Activated CD4-positive, alpha-beta T cell treated with anti-CD3 and anti-CD28 coated beads for 4 hours (primary cell): ENCODE measurements at regions not wholly inside any gene's neighbourhood (a gene's known extent, or its start where the extent isn't known, plus 50 kb on each side); places are given as distances from the start of the nearest gene placed in this dataset.
"Not testable (repeated sequence)": the region's sequence is repeated elsewhere in the genome, so short reads cannot be mapped to it uniquely, and the experiment has no call there.

Experiments
- DNase-seq, 2 donors: peaks; one replicate each; pipeline ENCODE4 v3.0.0-alpha.2; 2020

DNA sequence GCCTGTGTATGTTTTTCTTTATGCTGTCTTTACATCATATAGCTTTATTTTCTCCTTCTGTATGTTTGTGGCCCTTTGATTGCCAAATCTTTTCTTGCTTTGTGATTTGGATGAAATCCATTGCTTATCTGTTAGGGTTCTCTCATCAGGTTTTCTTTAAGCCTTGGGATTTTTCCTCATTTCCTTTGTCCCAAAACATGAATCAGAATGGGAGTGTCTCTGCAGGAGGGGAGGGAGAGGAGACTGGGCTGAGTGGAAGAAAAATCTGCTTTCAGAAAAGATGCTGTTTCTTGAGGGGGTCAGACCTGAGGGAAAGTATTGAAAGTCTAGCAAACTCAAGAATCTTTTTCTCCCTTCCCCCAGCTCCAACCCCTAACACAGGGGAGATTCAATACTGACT, 758.0 kb upstream of the MMS22L start:
- no peak for DNase-seq

DNA sequence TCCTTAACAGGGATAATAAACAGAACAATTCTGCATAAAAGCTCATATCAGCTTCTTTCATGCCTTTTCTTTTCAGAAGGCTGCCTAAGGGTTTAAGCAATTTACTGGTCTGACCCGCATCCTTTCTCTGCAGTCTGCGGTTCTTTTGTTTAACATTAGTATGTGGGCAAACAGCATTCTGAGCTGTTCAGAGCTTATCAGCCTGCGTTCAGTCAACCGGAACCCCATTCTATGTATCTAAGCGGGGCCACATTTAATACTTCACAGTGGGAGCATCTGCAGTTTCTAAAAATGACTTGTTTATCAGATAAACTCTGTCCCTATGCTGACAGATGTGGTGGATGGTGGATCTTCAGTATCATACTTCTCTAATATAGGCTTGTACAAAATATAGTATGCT, 758.9 kb upstream of the MMS22L start:
- no peak for DNase-seq

DNA sequence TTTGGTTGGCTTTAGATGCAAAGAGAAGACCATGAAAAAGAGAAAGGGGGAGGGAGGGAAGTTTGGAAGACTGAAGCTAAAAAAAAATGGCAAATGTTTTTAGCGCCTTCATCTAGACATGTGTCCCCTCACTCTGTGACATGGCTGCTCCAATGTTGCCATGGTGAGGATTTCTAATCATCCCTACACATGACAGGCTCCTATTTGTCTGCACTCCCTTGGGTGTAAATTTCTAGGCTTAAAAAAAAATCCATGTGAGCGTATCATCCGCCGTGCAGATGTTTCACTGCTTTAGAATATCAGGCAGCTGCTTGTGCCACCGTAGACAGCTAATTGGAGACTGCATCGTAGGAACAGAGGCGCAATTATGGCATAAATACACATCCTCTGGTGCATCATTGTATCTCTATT, 761.1 kb upstream of the MMS22L start:
- DNase-seq: no peak

DNA sequence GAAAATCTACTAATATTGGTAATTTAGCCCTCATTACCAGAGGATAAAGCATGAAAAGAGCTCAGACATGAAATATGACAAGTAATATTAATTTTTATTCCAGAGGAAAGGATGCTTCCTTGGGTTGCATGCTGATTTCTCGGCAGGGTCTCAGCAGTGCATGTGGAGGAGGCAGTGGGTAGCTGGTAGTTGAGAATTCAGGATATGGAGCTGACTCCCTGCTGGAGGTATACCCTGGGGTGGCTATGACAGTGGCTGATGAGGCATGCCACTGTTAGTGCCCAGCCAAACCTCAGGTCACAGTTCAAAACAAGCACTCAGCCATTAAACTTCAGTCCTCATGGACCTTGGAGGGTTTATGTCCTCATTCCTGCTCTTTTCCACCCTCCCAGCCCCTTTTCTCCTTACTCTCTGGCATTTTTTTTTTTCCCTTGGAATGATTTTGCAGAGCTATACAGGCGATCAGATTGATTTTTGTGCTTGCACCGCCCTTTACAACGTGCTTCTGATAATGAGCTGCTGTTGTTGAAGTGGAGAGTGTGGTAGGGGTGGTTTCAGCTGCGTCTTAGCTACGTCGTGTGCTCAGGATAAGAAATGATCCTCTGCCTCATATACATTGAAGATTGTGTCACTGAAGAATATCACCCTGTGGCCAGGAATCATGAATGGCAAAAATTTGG, 761.9 kb upstream of the MMS22L start:
- DNase-seq: no peak

DNA sequence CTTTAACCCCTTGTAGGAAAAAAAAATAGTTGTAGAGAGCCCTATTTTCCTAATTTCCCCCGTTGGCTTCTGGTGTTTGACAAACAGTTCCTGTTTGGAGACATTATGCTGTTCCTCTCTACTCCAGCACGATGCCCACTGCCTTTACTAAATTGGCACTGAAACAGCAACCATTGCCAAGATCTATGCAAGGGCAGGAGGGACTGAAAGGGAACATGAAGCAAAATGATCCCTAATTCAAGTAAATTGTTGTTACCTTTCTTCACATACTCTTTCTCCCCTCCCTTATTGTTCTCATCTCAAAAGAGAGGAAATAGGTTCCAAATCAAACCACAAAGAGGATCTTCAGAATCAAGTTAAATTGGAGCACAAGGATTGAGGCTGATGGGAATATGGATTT, 764.1 kb upstream of the MMS22L start:
- DNase-seq: no peak

DNA sequence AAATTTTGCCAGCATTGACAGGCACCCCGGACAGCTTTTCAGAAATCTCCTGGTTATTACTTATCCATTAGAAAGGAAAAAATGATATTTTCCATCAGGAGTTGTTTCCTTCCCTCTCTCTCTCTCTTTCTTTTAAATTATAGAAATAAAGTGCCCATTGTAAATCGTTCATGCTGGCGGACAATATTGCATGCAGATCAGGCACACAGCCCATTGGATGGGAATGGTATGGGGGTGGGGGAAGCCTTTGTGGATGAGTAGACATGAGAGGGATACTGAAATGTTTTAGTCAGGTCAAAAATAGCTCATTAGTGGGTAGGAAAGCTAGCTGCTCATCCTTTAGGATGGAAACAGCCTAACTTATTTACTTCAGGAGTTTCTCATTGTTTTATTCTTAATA, 764.9 kb upstream of the MMS22L start:
- DNase-seq: no peak

DNA sequence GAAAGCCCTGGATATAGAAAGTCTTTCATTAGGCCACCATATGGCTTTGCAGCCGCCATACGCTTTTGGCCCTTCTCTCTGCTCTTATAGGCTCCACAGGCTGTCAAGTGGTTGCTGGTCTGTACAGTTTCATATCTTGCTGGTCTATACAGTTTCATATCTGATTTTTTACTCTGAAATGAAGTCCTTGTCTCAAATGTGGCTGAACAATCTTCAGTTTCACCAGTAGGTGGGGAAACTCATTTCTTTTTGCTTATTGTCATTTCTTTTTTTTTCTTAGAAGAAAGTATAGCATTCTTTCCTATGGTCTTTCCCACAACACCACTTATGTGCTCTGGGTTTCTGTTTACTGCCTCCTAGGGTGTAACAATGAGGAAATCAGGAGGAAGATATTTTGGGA, 771.4 kb upstream of the MMS22L start:
- DNase-seq: no peak

DNA sequence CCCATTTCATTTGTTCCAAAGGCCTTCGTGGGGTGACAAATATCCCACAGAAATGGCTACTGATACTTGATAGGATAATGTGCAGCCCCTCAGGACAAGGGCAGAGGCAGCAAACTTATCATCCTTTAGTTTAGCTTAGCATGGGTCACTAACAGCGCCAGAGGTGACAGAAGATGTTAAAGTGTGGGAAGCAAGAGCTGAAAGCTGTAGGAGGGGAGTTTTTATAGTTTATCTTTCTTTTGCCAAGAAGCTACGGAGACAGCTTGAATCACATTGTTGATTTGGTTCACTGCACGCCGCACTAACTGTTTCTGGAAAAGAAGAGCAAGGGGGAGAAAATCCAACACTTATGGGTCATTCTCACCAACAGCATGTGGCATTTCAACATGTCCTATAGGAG, 773.9 kb upstream of the MMS22L start:
- no peak for DNase-seq

DNA sequence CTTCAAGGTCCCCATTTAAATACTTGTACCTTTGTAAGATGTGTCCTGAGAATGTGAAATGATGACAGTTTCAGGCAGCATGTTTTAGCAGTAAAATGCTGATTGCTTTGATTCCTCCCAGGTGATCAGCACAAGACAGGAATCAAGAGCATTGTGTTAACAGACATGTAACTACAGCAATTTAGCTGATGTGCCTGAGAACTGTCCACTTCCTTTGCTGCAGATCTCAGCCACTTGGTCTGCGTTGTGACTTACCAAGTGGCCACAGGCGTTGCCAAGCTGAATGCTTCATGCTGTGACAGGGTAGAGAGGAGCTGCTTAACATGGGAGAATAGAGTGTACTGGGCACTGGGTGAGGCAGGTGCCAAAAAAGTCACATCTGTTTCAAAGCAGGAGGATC, 767.0 kb upstream of the POU3F2 start:
- DNase-seq: no peak

DNA sequence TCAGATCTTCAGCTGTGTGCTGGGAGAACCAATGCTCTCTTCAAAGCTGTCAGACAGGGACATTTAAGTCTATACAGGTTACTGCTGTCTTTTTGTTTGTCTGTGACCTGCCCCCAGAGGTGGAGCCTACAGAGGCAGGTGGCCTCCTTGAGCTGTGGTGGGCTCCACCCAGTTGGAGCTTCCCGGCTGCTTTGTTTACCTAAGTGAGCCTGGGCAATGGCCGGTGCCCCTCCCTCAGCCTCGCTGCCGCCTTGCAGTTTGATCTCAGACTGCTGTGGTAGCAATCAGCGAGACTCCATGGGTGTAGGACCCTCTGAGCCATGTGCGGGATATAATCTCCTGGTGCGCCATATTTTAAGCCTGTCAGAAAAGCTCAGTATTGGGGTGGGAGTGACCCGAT, 745.8 kb upstream of the POU3F2 start:
- DNase-seq: not testable (repeated sequence)

DNA sequence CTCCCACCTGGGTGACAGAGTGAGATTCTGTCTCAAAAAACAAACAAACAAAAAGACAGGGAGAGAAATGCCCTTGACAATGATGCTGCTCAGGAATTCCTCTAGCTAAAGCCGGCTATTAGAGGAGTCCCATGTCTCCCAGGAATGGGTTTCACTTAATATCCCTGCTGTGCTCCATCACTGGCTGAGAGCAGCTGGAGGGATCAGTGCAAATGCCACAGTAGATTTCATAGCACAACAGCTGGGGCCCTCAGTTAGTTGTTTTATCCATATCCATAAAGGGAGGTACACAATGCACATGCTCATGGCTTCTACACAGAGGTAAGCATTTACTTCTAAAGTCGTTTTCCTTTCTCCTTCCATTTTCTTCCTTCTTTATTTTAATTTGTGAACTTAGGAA, 742.0 kb upstream of the POU3F2 start:
- DNase-seq: no peak

DNA sequence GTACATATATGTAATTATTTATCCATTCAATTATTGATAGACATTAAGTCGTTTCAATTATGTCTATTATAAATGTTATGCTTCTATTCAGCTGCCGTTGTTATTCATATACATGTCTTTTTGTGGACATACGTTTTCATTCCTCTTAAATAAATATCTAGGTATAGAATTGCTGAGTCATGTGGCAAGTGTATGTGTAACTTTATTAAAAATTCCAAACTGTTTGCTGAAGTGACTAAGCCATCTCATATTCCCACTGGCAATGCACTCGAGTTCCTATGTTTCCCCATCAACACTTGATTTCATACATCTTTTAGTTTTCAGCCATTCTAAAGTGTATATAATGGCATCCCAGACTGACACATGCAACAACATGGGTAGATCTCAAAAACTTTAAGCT, 739.7 kb upstream of the POU3F2 start:
- no peak for DNase-seq

DNA sequence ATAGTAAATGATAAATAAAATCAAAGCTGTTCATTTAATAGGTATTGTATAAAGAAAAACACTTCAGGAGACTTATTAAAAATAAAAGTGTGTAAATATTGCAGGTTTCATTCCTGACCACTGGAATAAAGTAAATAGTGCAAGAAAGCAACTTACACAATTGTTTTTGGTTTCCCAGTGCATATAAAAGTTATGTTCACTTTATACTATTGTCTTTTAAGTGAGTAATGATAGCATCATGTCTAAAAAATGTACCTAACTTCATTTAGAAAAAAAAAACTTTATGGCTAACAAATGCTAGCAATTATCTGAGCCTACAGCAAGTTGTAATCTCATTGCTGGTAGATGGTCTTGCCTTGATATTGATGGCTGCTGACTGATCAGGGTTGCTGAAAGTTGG, 726.6 kb upstream of the POU3F2 start:
- no peak for DNase-seq

DNA sequence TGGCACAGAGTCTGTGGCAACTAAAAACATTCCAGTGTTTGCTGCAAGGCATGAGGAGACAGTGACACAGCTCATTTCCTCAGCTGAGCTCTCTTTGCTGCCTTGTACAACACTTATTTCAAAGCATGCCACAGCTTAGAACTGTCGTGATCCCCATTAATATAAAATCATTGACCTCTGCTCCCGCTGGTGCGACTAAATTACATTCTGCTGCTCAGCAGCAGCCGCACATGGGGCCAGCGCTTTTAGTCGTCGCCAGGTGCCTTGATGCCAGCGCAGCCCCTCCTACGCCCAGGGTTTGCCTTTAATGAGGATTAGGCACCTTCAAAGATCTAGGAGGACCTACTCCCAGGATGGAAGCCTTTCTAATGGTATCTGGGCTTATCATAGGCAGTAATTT, 717.9 kb upstream of the POU3F2 start:
- no peak for DNase-seq

DNA sequence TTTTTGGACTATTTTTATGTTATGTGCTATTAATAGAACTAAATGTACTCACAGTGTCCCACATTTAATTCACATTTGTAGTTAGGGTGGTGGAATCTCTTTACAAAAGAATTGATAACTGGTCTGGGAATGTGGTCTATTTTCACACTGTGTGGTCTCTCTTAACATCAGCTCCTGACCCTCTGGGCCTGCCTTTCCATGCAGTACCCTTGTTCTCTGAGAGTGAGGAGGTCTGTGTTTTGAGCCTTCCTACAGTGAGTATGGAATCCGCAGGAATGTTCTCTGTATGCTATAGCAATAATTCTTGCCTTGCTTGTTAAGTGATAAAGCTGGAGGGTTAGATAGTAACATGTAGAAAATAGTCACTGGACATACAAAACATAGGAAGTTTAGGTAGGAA, 717.3 kb upstream of the POU3F2 start:
- no peak for DNase-seq

DNA sequence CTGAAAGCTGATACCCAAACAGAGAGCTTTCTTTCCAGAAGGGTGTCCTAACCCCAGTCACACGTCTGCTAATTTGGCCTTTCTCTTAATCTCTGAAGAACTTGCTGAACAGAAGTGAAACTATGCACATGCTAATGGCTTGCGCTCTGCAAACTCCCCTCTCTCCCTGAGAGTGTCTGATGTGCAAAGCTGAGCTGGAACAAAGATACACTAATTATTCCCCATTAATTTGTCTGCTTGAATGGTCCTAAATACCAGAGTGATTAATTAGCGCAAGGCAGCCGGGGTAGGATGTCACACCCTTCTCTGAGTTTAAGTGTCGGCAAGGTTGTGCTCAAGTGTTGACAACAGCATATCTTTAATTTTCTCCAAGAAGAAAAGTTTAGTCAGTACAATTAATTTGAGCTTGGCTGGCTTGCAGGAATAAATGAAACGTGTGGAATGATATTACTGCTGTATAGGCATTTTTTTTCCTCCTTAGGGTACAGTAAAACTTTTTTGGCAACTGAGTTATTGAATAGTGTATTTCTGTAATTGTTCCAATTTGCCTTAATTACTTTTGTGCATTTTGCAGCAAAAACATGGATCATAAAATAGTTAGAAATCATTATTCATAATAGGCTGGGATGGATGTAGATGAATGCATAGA, 715.9 kb upstream of the POU3F2 start:
- DNase-seq: no peak

DNA sequence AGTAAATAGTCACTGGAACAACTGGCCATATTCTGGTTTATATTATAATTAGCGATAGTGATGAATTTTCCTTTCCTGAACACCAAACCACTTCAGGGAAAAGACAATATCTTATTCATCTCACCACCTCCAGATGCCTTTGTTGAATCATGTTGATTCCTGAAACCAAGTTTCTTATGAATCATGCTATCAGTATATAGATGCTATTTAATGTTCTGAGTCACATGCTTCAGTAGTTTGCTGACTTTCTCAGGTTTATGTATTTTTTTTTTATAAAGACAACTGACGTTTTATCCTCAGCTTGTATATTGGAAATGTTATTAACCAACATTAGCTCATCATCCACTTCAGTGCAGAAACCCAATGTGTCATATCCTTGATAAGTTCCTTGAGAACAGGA, 710.2 kb upstream of the POU3F2 start:
- DNase-seq: no peak

DNA sequence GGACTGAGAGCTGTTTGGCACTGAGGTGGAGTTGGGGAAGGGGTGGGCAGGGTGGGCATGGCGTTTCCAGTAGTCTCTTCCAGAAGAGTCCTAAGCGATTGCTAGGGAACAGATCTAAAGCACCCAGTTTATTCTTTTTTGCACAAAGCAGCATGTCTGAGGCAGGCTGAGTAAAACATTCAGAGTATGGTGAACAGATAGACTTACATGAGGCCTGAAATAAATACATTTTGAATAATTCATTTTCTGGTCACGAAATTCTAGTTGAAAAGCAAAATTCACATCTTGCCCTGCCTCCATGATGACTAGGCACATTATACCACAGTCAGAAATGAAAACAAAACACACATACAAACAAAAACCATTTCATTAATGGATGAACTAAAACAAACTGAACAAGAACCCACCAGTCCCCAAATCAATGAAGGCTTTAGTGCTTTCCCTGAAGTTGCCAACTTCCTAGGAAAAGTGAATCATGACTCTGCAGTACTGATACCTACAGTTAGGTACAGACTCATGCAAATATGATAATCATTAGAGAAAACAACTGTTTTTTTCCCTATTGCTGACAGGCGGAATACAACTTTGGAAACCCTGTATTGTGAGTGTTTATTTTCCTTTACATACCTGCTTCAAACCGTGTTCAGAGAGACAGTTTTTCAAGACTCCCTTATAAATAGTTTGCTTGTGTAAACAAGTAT, 702.9 kb upstream of the POU3F2 start:
- no peak for DNase-seq

DNA sequence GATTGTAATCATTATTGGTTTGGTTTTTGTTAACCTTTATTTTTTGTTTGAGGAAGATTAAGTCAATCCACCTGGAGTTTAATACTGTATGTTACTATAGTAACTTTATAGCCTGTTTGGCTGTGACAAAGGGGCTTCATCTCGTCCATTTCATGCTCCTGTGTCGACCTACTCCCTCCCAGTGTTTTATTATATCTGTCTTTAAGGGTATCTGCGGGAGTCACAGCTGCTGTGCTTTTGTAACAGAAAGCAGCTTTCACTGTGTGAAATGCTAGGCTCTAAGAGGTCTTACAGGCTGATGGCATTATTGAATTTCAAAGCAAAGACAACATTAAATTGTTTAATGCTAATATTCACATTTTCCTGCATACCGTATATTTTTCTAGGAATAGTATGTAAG, 698.0 kb upstream of the POU3F2 start:
- no peak for DNase-seq

DNA sequence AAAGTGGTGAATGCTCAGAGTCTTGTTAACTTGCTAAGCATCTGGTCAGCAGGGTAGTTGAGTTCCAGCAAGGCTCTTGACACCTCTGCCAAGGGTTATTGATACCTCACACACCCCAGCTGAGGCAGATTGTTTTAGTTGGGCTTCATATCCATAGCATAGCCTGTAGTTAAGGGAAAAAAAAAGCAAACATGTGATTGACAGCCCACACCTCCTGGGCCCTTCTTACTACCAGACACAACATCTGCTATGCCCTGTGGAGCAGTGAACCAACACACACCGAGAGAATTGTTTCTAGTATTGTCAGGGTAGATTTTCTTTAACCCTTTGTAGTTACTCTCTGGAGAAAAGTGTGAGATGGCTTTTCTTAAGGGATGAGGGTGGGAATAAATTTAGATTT, 697.0 kb upstream of the POU3F2 start:
- DNase-seq: no peak

DNA sequence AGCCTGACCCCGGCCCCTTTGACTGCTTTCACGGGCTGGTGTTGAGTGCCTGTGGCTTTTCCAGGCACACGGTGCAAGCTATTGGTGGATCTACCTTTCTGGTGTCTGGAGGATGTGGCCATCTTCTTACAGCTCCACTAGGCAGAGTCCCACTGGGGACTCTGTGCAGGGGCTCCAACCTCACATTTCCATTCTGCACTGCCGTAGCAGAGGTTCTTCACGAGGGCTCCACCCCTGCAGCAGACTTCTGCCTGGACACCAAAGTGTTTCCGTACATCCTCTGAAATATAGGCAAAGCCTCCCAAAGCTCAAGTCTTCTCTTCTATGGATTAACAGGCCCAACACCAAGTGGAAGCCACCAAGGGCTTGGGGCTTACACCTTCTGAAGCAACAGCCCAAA, 691.5 kb upstream of the POU3F2 start:
- DNase-seq: no peak

DNA sequence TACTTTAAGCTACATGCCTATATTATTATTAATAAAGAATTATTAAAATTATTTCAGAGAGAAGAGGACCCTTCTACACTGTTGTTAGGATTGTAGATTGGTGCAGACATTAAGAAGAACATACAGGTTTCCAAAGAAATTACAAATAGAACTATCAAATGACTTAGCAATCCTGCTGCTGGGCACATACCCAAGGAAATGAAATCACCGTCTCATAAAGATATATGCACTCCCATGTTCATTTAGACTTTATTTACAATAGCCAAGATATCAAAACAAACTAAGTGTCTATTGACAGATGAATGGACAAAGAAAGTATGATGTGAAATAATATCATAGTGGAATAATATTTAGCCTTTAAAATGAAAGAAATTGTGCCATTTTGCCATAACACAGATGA, 687.7 kb upstream of the POU3F2 start:
- no peak for DNase-seq

DNA sequence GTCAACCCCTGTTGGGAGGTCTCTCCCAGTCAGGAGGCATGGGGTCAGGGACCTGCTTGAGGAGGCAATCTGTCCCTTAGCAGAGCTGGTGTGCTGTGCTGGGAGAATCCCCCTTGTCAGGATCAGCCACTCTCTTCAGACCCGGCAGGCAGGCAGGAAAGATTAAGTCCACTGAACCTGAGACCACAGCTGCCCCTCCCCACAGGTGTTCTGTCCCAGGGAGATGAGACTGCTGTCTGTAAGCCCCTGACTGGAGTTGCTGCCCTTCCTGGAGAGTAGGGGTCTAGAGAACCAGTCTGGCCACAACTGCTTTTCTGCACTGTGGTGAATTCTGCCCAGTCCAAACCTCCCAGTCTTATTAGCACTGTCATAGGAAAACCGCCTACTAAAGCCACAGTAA, 677.8 kb upstream of the POU3F2 start:
- no peak for DNase-seq

DNA sequence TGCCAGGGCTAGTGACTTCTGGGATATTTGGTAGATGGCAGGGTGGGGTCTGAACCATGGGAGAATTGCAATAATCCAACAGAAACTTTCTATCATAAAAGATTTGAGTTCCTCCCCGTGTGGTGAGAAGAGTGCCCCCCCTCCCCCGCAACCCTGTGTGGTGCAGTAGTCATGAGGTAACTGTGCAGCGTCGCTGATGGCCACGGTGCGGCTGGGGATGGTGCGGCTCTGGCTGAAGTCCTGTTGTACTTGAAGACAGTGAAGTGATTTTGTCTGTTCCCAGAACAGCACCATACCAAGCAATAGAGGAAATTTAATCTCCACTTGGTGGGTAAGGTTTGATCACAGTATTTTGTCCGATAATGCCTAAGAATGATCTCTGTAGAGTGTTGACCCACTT, 654.8 kb upstream of the POU3F2 start:
- DNase-seq: no peak

DNA sequence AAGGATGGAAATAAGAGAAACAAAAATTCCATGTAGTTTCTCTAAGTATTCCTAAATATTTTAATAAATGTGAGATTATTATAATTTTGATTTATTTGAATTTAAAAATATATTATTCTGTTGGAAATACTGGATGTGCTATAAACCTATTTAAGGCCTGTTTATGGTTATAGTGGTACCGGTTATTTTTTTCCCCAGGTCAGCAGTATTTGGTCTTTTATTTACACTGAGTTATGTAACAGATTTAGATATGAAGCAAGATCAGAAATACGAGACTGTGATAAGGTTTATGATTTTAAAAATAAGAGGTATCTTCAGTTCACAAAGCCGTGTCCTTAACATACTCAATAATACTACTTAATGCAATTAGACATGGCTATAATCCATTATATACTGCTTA, 634.3 kb upstream of the POU3F2 start:
- DNase-seq: no peak
